ENCODE measurements at regions not wholly inside any gene's neighbourhood (a gene's known extent, or its start where the extent isn't known, plus 50 kb on each side); places are given as distances from the start of the nearest gene placed in this dataset.

- H3K4me1 ChIP-seq, result no peaks in the 10 kb centered on the region
- no peaks in the 10 kb centered on the region for H3K36me3 ChIP-seq (replicated peaks in 1 of 2; ENCODE audit: insufficient read depth in 1 of 2, low read depth in 2 of 2)
- H3K27me3 ChIP-seq, result peaks cover 0 to 5% of the 10 kb centered on the region in 2 donors
- TF ChIP-seq, protein P1, sequence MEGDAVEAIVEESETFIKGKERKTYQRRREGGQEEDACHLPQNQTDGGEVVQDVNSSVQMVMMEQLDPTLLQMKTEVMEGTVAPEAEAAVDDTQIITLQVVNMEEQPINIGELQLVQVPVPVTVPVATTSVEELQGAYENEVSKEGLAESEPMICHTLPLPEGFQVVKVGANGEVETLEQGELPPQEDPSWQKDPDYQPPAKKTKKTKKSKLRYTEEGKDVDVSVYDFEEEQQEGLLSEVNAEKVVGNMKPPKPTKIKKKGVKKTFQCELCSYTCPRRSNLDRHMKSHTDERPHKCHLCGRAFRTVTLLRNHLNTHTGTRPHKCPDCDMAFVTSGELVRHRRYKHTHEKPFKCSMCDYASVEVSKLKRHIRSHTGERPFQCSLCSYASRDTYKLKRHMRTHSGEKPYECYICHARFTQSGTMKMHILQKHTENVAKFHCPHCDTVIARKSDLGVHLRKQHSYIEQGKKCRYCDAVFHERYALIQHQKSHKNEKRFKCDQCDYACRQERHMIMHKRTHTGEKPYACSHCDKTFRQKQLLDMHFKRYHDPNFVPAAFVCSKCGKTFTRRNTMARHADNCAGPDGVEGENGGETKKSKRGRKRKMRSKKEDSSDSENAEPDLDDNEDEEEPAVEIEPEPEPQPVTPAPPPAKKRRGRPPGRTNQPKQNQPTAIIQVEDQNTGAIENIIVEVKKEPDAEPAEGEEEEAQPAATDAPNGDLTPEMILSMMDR (IDR thresholded peaks at IDR 0.05), result no peak
- TF ChIP-seq POLR2A (IDR thresholded peaks at IDR 0.05), result no peak
- 53 to 64% methylated on average over 3 of the region's 3 CpGs for WGBS, 2 donors
- DNase-seq (no peak), ATAC-seq (no peak)
- no peak overlapping the region for H3K27ac ChIP-seq
- intact Hi-C loops (cut with DNase I), result no loop called here
- no peak overlapping the region for H3K4me3 ChIP-seq
- peaks cover 0 to 6% (median 0%) of the 10 kb centered on the region in 3 donors for H3K9me3 ChIP-seq
Observed at GRCh38 chr14:105935384-105935783, 409.0 kb downstream of the TMEM121 start.

DNA sequence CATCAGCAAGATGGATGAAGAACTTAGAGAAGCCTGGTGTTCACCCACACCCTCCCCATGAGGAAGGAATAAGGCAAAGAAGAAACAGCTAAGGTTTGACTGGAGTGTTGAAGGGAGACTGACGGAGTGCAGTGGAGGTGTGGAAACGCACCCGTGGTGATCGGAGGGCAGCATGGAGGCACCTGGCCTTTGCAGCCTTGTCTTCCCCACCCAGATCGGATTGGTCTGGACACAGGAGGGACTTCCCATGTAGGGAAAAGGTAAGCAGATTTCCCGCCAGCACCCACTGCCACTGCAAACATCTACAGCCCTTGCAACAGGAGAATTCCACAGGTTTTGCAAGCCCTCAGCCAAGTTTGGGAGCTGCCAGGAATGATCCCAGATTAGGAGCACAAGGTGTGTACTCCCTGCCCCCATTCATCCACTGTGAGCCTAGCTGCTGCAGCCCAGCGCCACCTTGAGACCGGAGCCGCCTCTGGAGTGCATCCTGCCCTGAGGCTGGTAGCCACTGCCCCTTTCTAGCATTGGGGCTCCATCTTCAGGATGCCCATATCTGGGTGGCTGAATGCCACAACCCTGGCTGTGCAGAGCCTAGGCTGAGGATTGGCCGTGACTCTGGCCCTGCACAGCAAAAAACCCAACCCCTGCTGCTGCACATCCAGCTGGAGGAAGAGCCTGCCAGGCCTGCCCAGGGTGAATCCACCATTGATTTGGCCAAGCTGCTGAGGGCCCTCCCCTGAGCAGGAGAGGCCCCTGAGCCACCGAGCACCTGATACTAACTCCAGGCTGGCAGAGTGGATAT is 411.1 kb downstream of the TMEM121 start:
- H3K27ac ChIP-seq, result no peak overlapping the region
- intact Hi-C loops (cut with DNase I), result no loop called here
- no peak overlapping the region for H3K4me3 ChIP-seq
- TF ChIP-seq, protein P1 (IDR thresholded peaks at IDR 0.05), result no peak
- no peak for TF ChIP-seq POLR2A (IDR thresholded peaks at IDR 0.05)
- no peaks in the 10 kb centered on the region for H3K36me3 ChIP-seq (replicated peaks in 1 of 2; ENCODE audit: insufficient read depth in 1 of 2, low read depth in 2 of 2)
- H3K27me3 ChIP-seq, result peaks cover 0 to 5% of the 10 kb centered on the region in 2 donors
- no peaks in the 10 kb centered on the region for H3K4me1 ChIP-seq
- 69 to 73% methylated on average over 8 to 11 of the region's 11 CpGs for WGBS, 2 donors
- H3K9me3 ChIP-seq, result peaks cover 0 to 6% (median 0%) of the 10 kb centered on the region in 3 donors
- DNase-seq, result no peak
- no peak for ATAC-seq

DNA sequence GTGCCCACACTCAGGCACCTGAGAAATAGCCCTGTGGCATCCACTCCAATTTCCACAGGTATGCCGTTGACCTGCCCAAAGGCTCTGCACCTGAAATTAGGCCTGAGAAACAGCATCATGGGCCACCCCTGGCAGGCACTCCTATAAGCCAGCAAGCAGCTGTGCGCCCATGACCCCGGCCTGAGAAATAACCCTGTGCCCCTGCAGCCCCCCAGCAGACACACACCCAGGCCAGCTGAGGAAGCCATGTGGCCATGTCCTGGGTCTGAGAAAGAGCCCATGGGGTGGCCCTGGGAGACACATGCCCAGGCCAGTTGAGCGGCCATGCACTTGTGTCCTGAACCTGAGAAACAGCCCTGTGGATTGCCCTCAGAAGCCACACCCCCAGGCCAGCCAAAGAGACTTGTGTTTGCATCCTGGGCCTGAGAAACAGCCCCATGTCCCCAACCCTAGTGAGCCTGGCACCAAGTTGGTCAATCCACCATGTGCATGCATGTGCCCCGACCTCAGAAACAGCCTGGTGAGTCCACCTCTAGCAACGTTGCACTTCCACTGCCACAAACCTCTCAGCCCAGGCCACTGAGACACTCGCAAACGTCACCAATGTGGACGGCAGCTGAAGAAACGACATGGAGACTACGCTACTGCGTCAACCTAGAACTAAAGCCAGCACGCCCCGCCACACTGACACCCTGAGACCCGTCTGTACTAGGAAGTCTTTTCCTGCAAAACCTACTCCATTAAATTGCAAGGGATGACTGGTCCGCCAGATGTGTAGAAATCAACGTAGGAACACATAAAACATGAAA is 411.9 kb downstream of the TMEM121 start:
- DNase-seq (no peak), ATAC-seq (no peak)
- Histone ChIP-seq H3K9me3 (peaks cover 0 to 6% (median 0%) of the 10 kb centered on the region in 3 donors), H3K27ac (no peak overlapping the region), H3K4me1 (no peaks in the 10 kb centered on the region), H3K4me3 (no peak overlapping the region), H3K27me3 (peaks cover 0 to 5% of the 10 kb centered on the region in 2 donors), H3K36me3 (replicated peaks in 1 of 2; ENCODE audit: insufficient read depth in 1 of 2, low read depth in 2 of 2) (no peaks in the 10 kb centered on the region)
- TF ChIP-seq POLR2A (IDR thresholded peaks at IDR 0.05), result no peak
- TF ChIP-seq, protein P1 (IDR thresholded peaks at IDR 0.05), result no peak
- 70 to 80% methylated on average over 14 to 17 of the region's 17 CpGs for WGBS, 2 donors
- intact Hi-C loops (cut with DNase I), result no loop called here

GRCh38 chr14:105938959-105939358 is 412.6 kb downstream of the TMEM121 start:
- H3K27me3 ChIP-seq, result peaks cover 0 to 5% of the 10 kb centered on the region in 2 donors
- TF ChIP-seq, protein P1 (IDR thresholded peaks at IDR 0.05), result no peak
- TF ChIP-seq POLR2A (IDR thresholded peaks at IDR 0.05), result no peak
- peaks cover 2% of the 10 kb centered on the region for H3K4me1 ChIP-seq
- intact Hi-C loops (cut with DNase I), result no loop called here
- ATAC-seq, result no peak
- no peak for DNase-seq
- no peak overlapping the region for H3K4me3 ChIP-seq
- WGBS, 2 donors, result 31 to 32% methylated on average over 1 of the region's 1 CpG
- no peak overlapping the region for H3K27ac ChIP-seq
- H3K9me3 ChIP-seq, result peaks cover 0 to 6% (median 0%) of the 10 kb centered on the region in 3 donors
- no peaks in the 10 kb centered on the region for H3K36me3 ChIP-seq (replicated peaks in 1 of 2; ENCODE audit: insufficient read depth in 1 of 2, low read depth in 2 of 2)

Measured in body of pancreas (tissue), 4 donors.